ENCODE measurements at regions not wholly inside any gene's neighbourhood (a gene's known extent, or its start where the extent isn't known, plus 50 kb on each side); places are given as distances from the start of the nearest gene placed in this dataset.

- Mint-ChIP-seq H3K4me3 (no peak overlapping the region), H3K27me3 (no peaks in the 10 kb centered on the region), H3K4me1 (ENCODE audit: unreplicated experiment) (no peaks in the 10 kb centered on the region), H3K36me3 (no peaks in the 10 kb centered on the region), H3K27ac (no peak overlapping the region), H3K9me3 (no peaks in the 10 kb centered on the region)
- DNase-seq (ENCODE audit: extremely low spot score, unreplicated experiment) = no peak
- TF ChIP-seq CTCF (conservative IDR thresholded peaks at IDR 0.05) = no peak
Observed at GRCh38 chr13:108549934-108550333, 79.5 kb upstream of the MYO16 start.

- Mint-ChIP-seq H3K27ac (no peak overlapping the region), H3K4me3 (no peak overlapping the region), H3K36me3 (no peaks in the 10 kb centered on the region), H3K9me3 (no peaks in the 10 kb centered on the region), H3K27me3 (no peaks in the 10 kb centered on the region), H3K4me1 (ENCODE audit: unreplicated experiment) (no peaks in the 10 kb centered on the region)
- DNase-seq (ENCODE audit: extremely low spot score, unreplicated experiment) = no peak
- no peak for TF ChIP-seq CTCF (conservative IDR thresholded peaks at IDR 0.05)
Observed at GRCh38 chr13:108551674-108552073, 77.7 kb upstream of the MYO16 start.

GRCh38 chr13:108558489-108558888 is 70.9 kb upstream of the MYO16 start:
- Mint-ChIP-seq H3K4me3 (no peak overlapping the region), H3K4me1 (ENCODE audit: unreplicated experiment) (no peaks in the 10 kb centered on the region), H3K36me3 (no peaks in the 10 kb centered on the region), H3K27ac (no peak overlapping the region), H3K9me3 (no peaks in the 10 kb centered on the region), H3K27me3 (no peaks in the 10 kb centered on the region)
- no peak for DNase-seq (ENCODE audit: extremely low spot score, unreplicated experiment)
- TF ChIP-seq CTCF (conservative IDR thresholded peaks at IDR 0.05) = no peak

GRCh38 chr13:108560093-108560492 is 69.3 kb upstream of the MYO16 start:
- DNase-seq (ENCODE audit: extremely low spot score, unreplicated experiment) = no peak
- Mint-ChIP-seq H3K9me3 (no peaks in the 10 kb centered on the region), H3K27me3 (no peaks in the 10 kb centered on the region), H3K4me1 (ENCODE audit: unreplicated experiment) (no peaks in the 10 kb centered on the region), H3K4me3 (no peak overlapping the region), H3K36me3 (no peaks in the 10 kb centered on the region), H3K27ac (no peak overlapping the region)
- TF ChIP-seq CTCF (conservative IDR thresholded peaks at IDR 0.05) = no peak

GRCh38 chr13:108561149-108561548 is 68.3 kb upstream of the MYO16 start:
- Mint-ChIP-seq H3K36me3 (no peaks in the 10 kb centered on the region), H3K9me3 (no peaks in the 10 kb centered on the region), H3K27ac (no peak overlapping the region), H3K27me3 (no peaks in the 10 kb centered on the region), H3K4me1 (ENCODE audit: unreplicated experiment) (no peaks in the 10 kb centered on the region), H3K4me3 (no peak overlapping the region)
- DNase-seq (ENCODE audit: extremely low spot score, unreplicated experiment) = no peak
- TF ChIP-seq CTCF (conservative IDR thresholded peaks at IDR 0.05) = no peak

Measured in type B pancreatic cell (in vitro differentiated cells).